ENCODE measurements at regions not wholly inside any gene's neighbourhood (a gene's known extent, or its start where the extent isn't known, plus 50 kb on each side); places are given as distances from the start of the nearest gene placed in this dataset.
"Not testable (repeated sequence)": the region's sequence is repeated elsewhere in the genome, so short reads cannot be mapped to it uniquely, and the experiment has no call there.

GRCh38 chr11:135011313-135011712 lies 599.3 kb upstream of the B3GAT1 start:
- DNase-seq: not testable (repeated sequence)

- DNase-seq: no peak
These were observed 597.1 kb upstream of the B3GAT1 start for GRCh38 chr11:135009125-135009524.

GRCh38 chr11:135008412-135008811 lies 596.4 kb upstream of the B3GAT1 start:
- DNase-seq: no peak

- peak; percentile 30 to 48 for DNase-seq
These were observed 596.0 kb upstream of the B3GAT1 start for GRCh38 chr11:135008001-135008405.

- DNase-seq: no peak
These were observed 594.8 kb upstream of the B3GAT1 start for GRCh38 chr11:135006800-135007199.

GRCh38 chr11:135004495-135004894 lies 592.5 kb upstream of the B3GAT1 start:
- no peak for DNase-seq

GRCh38 chr11:135002236-135002635 lies 590.2 kb upstream of the B3GAT1 start:
- no peak for DNase-seq

- no peak for DNase-seq
These were observed 589.5 kb upstream of the B3GAT1 start for GRCh38 chr11:135001581-135001980.

- not testable (repeated sequence) for DNase-seq
These were observed 589.0 kb upstream of the B3GAT1 start for GRCh38 chr11:135001065-135001464.

- no peak for DNase-seq
These were observed 587.5 kb upstream of the B3GAT1 start for GRCh38 chr11:134999590-134999989.

GRCh38 chr11:134997652-134998320 lies 585.7 kb upstream of the B3GAT1 start:
- no peak for DNase-seq

- DNase-seq: no peak
These were observed 583.7 kb upstream of the B3GAT1 start for GRCh38 chr11:134995741-134996140.

GRCh38 chr11:134994431-134994830 lies 582.4 kb upstream of the B3GAT1 start:
- DNase-seq: no peak

- no peak for DNase-seq
These were observed 581.7 kb upstream of the B3GAT1 start for GRCh38 chr11:134993691-134994243.

GRCh38 chr11:134992981-134993380 lies 580.9 kb upstream of the B3GAT1 start:
- DNase-seq: no peak

- DNase-seq: no peak
These were observed 576.5 kb upstream of the B3GAT1 start for GRCh38 chr11:134988495-134988894.

- DNase-seq: no peak
These were observed 575.8 kb upstream of the B3GAT1 start for GRCh38 chr11:134987822-134988221.

- DNase-seq: no peak
These were observed 575.3 kb upstream of the B3GAT1 start for GRCh38 chr11:134987223-134987768.

- DNase-seq: no peak
These were observed 572.4 kb upstream of the B3GAT1 start for GRCh38 chr11:134984421-134984820.

- not testable (repeated sequence) for DNase-seq
These were observed 570.4 kb upstream of the B3GAT1 start for GRCh38 chr11:134982432-134982831.

- DNase-seq: no peak
These were observed 569.8 kb upstream of the B3GAT1 start for GRCh38 chr11:134981835-134982234.

GRCh38 chr11:134980819-134981710 lies 569.0 kb upstream of the B3GAT1 start:
- no peak for DNase-seq

- not testable (repeated sequence) for DNase-seq
These were observed 567.0 kb upstream of the B3GAT1 start for GRCh38 chr11:134979089-134979457.
